GM23338 (cell line): ENCODE measurements at regions not wholly inside any gene's neighbourhood (a gene's known extent, or its start where the extent isn't known, plus 50 kb on each side); places are given as distances from the start of the nearest gene placed in this dataset.

Experiments used
- ATAC-seq: fragments of 200-7000 bp; cut with Tn5 transposase; 3 replicates; pipeline ENCODE4 v1.9.1; 2020
- DNase-seq: peaks from one replicate; pipeline ENCODE4 v3.0.0-alpha.2; 2015; ENCODE audit warnings: low spot score
- H2AFZ ChIP-seq: fragments of 200-600 bp; sonication (generic); 2 replicates; pipeline ENCODE4 v1.8.0; 2016; ENCODE audit warnings: antibody characterized with exemption, mild to moderate bottlenecking, moderate library complexity
- H3F3A ChIP-seq: fragments of 200-600 bp; sonication (generic); replicated peaks from 2 replicates; pipeline ENCODE4 v1.8.0; 2017; ENCODE audit warnings: antibody characterized with exemption, mixed run types, low read depth
- H3K27ac ChIP-seq: fragments of 200-600 bp; sonication (generic); 2 replicates; pipeline ENCODE4 v1.6.1; 2016; ENCODE audit warnings: low read depth
- H3K27me3 ChIP-seq: fragments of 200-600 bp; sonication (generic); 2 replicates; pipeline ENCODE4 v1.8.0; 2016; ENCODE audit warnings: mild to moderate bottlenecking, mixed run types, moderate library complexity; ENCODE audit not compliant: insufficient read depth
- H3K36me3 ChIP-seq: fragments of 200-600 bp; sonication (generic); 2 replicates; pipeline ENCODE4 v1.8.0; 2016; ENCODE audit warnings: mild to moderate bottlenecking; ENCODE audit not compliant: insufficient read depth
- H3K4me1 ChIP-seq: fragments of 200-600 bp; sonication (generic); 2 replicates; pipeline ENCODE4 v1.8.0; 2016; ENCODE audit warnings: mild to moderate bottlenecking, moderate library complexity; ENCODE audit not compliant: insufficient read depth
- H3K4me2 ChIP-seq: fragments of 200-600 bp; sonication (generic); 2 replicates; pipeline ENCODE4 v1.7.1; 2017; ENCODE audit warnings: mixed run types
- H3K4me3 ChIP-seq: fragments of 200-600 bp; sonication (generic); 2 replicates; pipeline ENCODE4 v1.6.1; 2016; ENCODE audit warnings: mixed run types
- H3K79me2 ChIP-seq: fragments of 200-600 bp; sonication (generic); replicated peaks from 2 replicates; pipeline ENCODE4 v1.8.0; 2017; ENCODE audit warnings: mild to moderate bottlenecking; ENCODE audit not compliant: insufficient read depth
- H3K9me2 ChIP-seq: fragments of 200-600 bp; sonication (generic); 2 replicates; pipeline ENCODE4 v1.8.0; 2017; ENCODE audit not compliant: insufficient read depth
- H4K20me1 ChIP-seq: fragments of 200-600 bp; sonication (generic); replicated peaks from 2 replicates; pipeline ENCODE4 v1.8.0; 2017; ENCODE audit warnings: mild to moderate bottlenecking; ENCODE audit not compliant: insufficient read depth
- H3K27ac Mint-ChIP-seq: 2 replicates; pipeline ENCODE4 v1.8.0; 2020; ENCODE audit warnings: inconsistent platforms, mild to moderate bottlenecking, moderate library complexity, mixed read lengths
- H3K27me3 Mint-ChIP-seq: 3 replicates; pipeline ENCODE4 v1.8.0; 2022; ENCODE audit warnings: low read depth, mild to moderate bottlenecking, moderate library complexity, mixed read lengths, inconsistent platforms; ENCODE audit not compliant: insufficient read depth, poor library complexity
- H3K36me3 Mint-ChIP-seq: 3 replicates; pipeline ENCODE4 v1.8.0; 2021; ENCODE audit warnings: low read depth, mild to moderate bottlenecking, inconsistent platforms, moderate library complexity, mixed read lengths
- H3K4me1 Mint-ChIP-seq: 3 replicates; pipeline ENCODE4 v1.8.0; 2020; ENCODE audit warnings: mild to moderate bottlenecking, inconsistent platforms, mixed read lengths
- H3K4me3 Mint-ChIP-seq: 3 replicates; pipeline ENCODE4 v1.8.0; 2021; ENCODE audit warnings: moderate library complexity, mild to moderate bottlenecking, inconsistent platforms, mixed read lengths
- H3K9me3 Mint-ChIP-seq: 3 replicates; pipeline ENCODE4 v1.8.0; 2020; ENCODE audit warnings: moderate library complexity, mild to moderate bottlenecking, inconsistent platforms, mixed read lengths
- CTCF ChIP-seq, 2 experiments: fragments of 200-600 bp in 1 of 2; sonication (generic) in 1 of 2; conservative IDR thresholded peaks; 2 replicates each; pipeline versions ENCODE4 v1.5.1 to v1.6.1; 2016 to 2017; ENCODE audit warnings: antibody characterized with exemption in 2 of 2, low read depth in 2 of 2, mild to moderate bottlenecking in 2 of 2, moderate library complexity in 1 of 2
- EZH2 ChIP-seq: fragments of 200-600 bp; sonication (generic); IDR thresholded peaks from one replicate; pipeline ENCODE4 v1.8.0; 2017; ENCODE audit warnings: antibody characterized with exemption, mild to moderate bottlenecking, low read depth; ENCODE audit not compliant: unreplicated experiment
- EZH2phosphoT487 ChIP-seq: fragments of 200-600 bp; sonication (generic); IDR thresholded peaks from one replicate; pipeline ENCODE4 v1.8.1; 2018; ENCODE audit warnings: antibody characterized with exemption; ENCODE audit not compliant: unreplicated experiment
- JUNB ChIP-seq: IDR thresholded peaks from one replicate; pipeline ENCODE4 v1.6.1; 2016; ENCODE audit warnings: antibody characterized with exemption; ENCODE audit not compliant: unreplicated experiment
- NANOG ChIP-seq: IDR thresholded peaks from 2 replicates; pipeline ENCODE4 v1.6.1; 2016; ENCODE audit warnings: antibody characterized with exemption, borderline replicate concordance
- POLR2AphosphoS5 ChIP-seq: IDR thresholded peaks from 2 replicates; pipeline ENCODE4 v1.6.1; 2016; ENCODE audit warnings: antibody characterized with exemption, low read depth
- REST ChIP-seq: IDR thresholded peaks from one replicate; pipeline ENCODE4 v1.6.1; 2018; ENCODE audit warnings: antibody characterized with exemption; ENCODE audit not compliant: unreplicated experiment
- STAT1 ChIP-seq: IDR thresholded peaks from one replicate; pipeline ENCODE4 v1.6.1; 2016; ENCODE audit warnings: antibody characterized with exemption; ENCODE audit not compliant: unreplicated experiment
- ZNF114 ChIP-seq: fragments of 250-450 bp; sonication (Bioruptor Pico); IDR thresholded peaks from 2 replicates; pipeline ENCODE4 v1.5.0; 2020; ENCODE audit warnings: mild to moderate bottlenecking, moderate library complexity
- ZNF331 ChIP-seq: fragments of 250-450 bp; sonication (Bioruptor Pico); IDR thresholded peaks from 2 replicates; pipeline ENCODE4 v1.5.0; 2020; ENCODE audit warnings: low read depth, mild to moderate bottlenecking, moderate library complexity
- ZNF462 ChIP-seq: fragments of 250-450 bp; sonication (Bioruptor Pico); IDR thresholded peaks from 2 replicates; pipeline ENCODE4 v1.5.0; 2020; ENCODE audit warnings: mild to moderate bottlenecking, moderate library complexity

- TF ChIP-seq ZNF462 (CRISPR knock-in tag): no peak
- TF ChIP-seq STAT1: no peak
- no peak for TF ChIP-seq NANOG
- TF ChIP-seq ZNF331 (CRISPR knock-in tag): no peak
- no peak for TF ChIP-seq POLR2AphosphoS5
- TF ChIP-seq CTCF (conservative IDR thresholded peaks at IDR 0.05; ENCODE audit: low read depth in 2 of 2): no peak
Measured at GRCh38 chr1:203421246-203421645, 54.4 kb upstream of the PRELP start (continued).

- peaks cover 7% of the 10 kb centered on the region; the same call in 2 of the 3 replicates for H3K4me1 Mint-ChIP-seq
- no peak overlapping the region for H3K27ac ChIP-seq
- no peaks in the 10 kb centered on the region for H3K36me3 ChIP-seq
- peaks cover 2% of the 10 kb centered on the region; the same call in 1 of the 2 replicates for H3K4me1 ChIP-seq
- H4K20me1 ChIP-seq: no peaks in the 10 kb centered on the region
- peaks cover 13% of the 10 kb centered on the region for H3K27me3 Mint-ChIP-seq
- no peaks in the 10 kb centered on the region; the same call in 2 of the 3 replicates for H3K9me3 Mint-ChIP-seq
- DNase-seq (no peak), ATAC-seq (no peak)
- no peaks in the 10 kb centered on the region for H3K36me3 Mint-ChIP-seq
- no peaks in the 10 kb centered on the region for H3F3A ChIP-seq
- H3K4me3 Mint-ChIP-seq: no peak overlapping the region
- H3K9me2 ChIP-seq: 0 out of 2 replicates have a peak, but pooled peaks cover 12% of the 10 kb centered on the region
- H3K4me3 ChIP-seq: no peak overlapping the region
- no peaks in the 10 kb centered on the region for H3K27me3 ChIP-seq
- no peaks in the 10 kb centered on the region for H3K79me2 ChIP-seq
- no peak overlapping the region for H3K4me2 ChIP-seq
- no peak overlapping the region; the same call in 1 of the 2 replicates for H2AFZ ChIP-seq
- H3K27ac Mint-ChIP-seq: no peak overlapping the region
- no peak for TF ChIP-seq EZH2
- TF ChIP-seq STAT1: no peak
- no peak for TF ChIP-seq EZH2phosphoT487
- TF ChIP-seq REST: no peak
- no peak for TF ChIP-seq JUNB
- TF ChIP-seq ZNF331 (CRISPR knock-in tag): no peak
- TF ChIP-seq ZNF114 (CRISPR knock-in tag): no peak
Measured at GRCh38 chr1:203422116-203422515, 53.5 kb upstream of the PRELP start.
